ENCODE measurements at regions not wholly inside any gene's neighbourhood (a gene's known extent, or its start where the extent isn't known, plus 50 kb on each side); places are given as distances from the start of the nearest gene placed in this dataset.

GRCh38 chr1:88272216-88272615, 411.9 kb upstream of the PKN2 start:
- no peak for TF ChIP-seq CTCF (IDR thresholded peaks at IDR 0.05; ENCODE audit: unreplicated experiment)
- intact Hi-C loops (cut with micrococcal nuclease; ENCODE audit: unreplicated experiment) = no loop called here
- CTCF ChIA-PET = no interaction called here
- Mint-ChIP-seq H3K9me3 (ENCODE audit: low read depth, unreplicated experiment) (no peaks in the 10 kb centered on the region), H3K27ac (ENCODE audit: unreplicated experiment) (no peak overlapping the region), H3K4me1 (ENCODE audit: low read depth, unreplicated experiment) (no peaks in the 10 kb centered on the region), H3K27me3 (ENCODE audit: unreplicated experiment) (no peaks in the 10 kb centered on the region), H3K4me3 (ENCODE audit: low read depth, unreplicated experiment) (no peak overlapping the region), H3K36me3 (ENCODE audit: insufficient read depth, unreplicated experiment) (no peaks in the 10 kb centered on the region)
- no peak for DNase-seq
- BruUV-seq (replicated peaks) = no TSS peak

GRCh38 chr1:88274431-88274830, 409.6 kb upstream of the PKN2 start:
- no peak for DNase-seq
- H3K27ac Mint-ChIP-seq (ENCODE audit: unreplicated experiment) = no peak overlapping the region
- H3K36me3 Mint-ChIP-seq (ENCODE audit: insufficient read depth, unreplicated experiment) = no peaks in the 10 kb centered on the region
- no peaks in the 10 kb centered on the region for H3K27me3 Mint-ChIP-seq (ENCODE audit: unreplicated experiment)
- CTCF ChIA-PET = no interaction called here
- no TSS peak for BruUV-seq (replicated peaks)
- no peak overlapping the region for H3K4me3 Mint-ChIP-seq (ENCODE audit: low read depth, unreplicated experiment)
- TF ChIP-seq CTCF (IDR thresholded peaks at IDR 0.05; ENCODE audit: unreplicated experiment) = no peak
- H3K9me3 Mint-ChIP-seq (ENCODE audit: low read depth, unreplicated experiment) = peaks cover 4% of the 10 kb centered on the region
- no peaks in the 10 kb centered on the region for H3K4me1 Mint-ChIP-seq (ENCODE audit: low read depth, unreplicated experiment)
- intact Hi-C loops (cut with micrococcal nuclease; ENCODE audit: unreplicated experiment) = no loop called here

GRCh38 chr1:88275259-88275862, 408.7 kb upstream of the PKN2 start:
- no peak for DNase-seq
- H3K36me3 Mint-ChIP-seq (ENCODE audit: insufficient read depth, unreplicated experiment) = no peaks in the 10 kb centered on the region
- intact Hi-C loops (cut with micrococcal nuclease; ENCODE audit: unreplicated experiment) = no loop called here
- H3K4me3 Mint-ChIP-seq (ENCODE audit: low read depth, unreplicated experiment) = no peak overlapping the region
- CTCF ChIA-PET = interaction anchor here (0.7 kb wide), 2 partner anchors 29 to 59 kb away, joined by 3 to 4 read pairs; no protein-coding TSS in a partner anchor
- no TSS peak for BruUV-seq (replicated peaks)
- no peaks in the 10 kb centered on the region for H3K27me3 Mint-ChIP-seq (ENCODE audit: unreplicated experiment)
- H3K9me3 Mint-ChIP-seq (ENCODE audit: low read depth, unreplicated experiment) = peaks cover 4% of the 10 kb centered on the region
- no peak overlapping the region for H3K27ac Mint-ChIP-seq (ENCODE audit: unreplicated experiment)
- no peaks in the 10 kb centered on the region for H3K4me1 Mint-ChIP-seq (ENCODE audit: low read depth, unreplicated experiment)
- TF ChIP-seq CTCF (IDR thresholded peaks at IDR 0.05; ENCODE audit: unreplicated experiment) = no peak

- no peak for TF ChIP-seq CTCF (IDR thresholded peaks at IDR 0.05; ENCODE audit: unreplicated experiment)
- Mint-ChIP-seq H3K9me3 (ENCODE audit: low read depth, unreplicated experiment) (peaks cover 4% of the 10 kb centered on the region), H3K36me3 (ENCODE audit: insufficient read depth, unreplicated experiment) (no peaks in the 10 kb centered on the region), H3K27me3 (ENCODE audit: unreplicated experiment) (no peaks in the 10 kb centered on the region), H3K4me1 (ENCODE audit: low read depth, unreplicated experiment) (no peaks in the 10 kb centered on the region), H3K4me3 (ENCODE audit: low read depth, unreplicated experiment) (no peak overlapping the region), H3K27ac (ENCODE audit: unreplicated experiment) (no peak overlapping the region)
- intact Hi-C loops (cut with micrococcal nuclease; ENCODE audit: unreplicated experiment) = no loop called here
- no TSS peak for BruUV-seq (replicated peaks)
- DNase-seq = no peak
- CTCF ChIA-PET = interaction anchor here (0.7 kb wide), 1 partner anchor 60 kb away, joined by 3 read pairs; no protein-coding TSS in a partner anchor
Measured at GRCh38 chr1:88276163-88276562, 407.9 kb upstream of the PKN2 start.
